ENCODE measurements at regions not wholly inside any gene's neighbourhood (a gene's known extent, or its start where the extent isn't known, plus 50 kb on each side); places are given as distances from the start of the nearest gene placed in this dataset.

DNA sequence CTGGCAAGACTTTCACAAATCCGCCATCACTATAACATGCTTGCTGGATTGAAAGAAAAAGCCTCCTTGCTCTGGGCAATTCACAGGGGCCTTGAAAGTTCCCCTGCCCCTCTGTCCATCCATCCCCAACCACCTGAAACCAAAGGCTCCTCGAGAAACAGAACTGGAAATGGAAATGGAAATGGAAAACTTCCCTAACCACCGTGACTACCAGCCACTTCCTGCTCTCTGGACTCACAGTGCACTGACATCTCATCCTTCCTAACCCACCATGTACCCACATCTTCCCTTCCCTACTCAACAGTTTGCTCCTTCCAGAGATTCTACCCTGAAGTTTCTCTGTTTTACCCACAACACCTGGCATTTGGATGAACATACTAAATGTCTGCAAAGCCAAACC, 603.6 kb upstream of the DIPK2B start:
- no peak for DNase-seq

DNA sequence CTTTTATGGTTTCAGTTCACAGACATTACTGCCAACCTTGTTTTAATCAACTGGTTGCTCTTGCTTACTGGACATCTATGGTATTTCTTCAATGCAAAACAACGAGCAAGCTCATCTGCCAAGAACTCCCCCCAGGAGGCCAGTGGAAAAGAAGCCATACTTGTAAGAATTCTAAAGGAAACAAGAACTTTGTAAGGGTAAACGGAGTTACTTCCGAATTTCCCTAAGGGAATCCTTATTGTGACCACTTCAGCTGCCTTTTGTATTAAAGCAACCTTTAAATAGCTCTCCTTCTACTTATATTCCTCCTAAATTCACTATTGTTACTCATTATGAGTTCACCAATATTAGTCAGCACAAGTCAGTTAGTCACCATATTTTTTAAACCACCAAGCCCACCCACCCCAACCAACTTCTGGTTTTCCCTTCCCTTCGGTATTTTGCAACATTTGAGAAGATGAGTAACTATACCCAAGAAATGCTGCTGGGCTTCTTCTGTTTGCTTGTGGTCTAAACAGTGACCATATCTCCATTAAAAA, 602.8 kb upstream of the DIPK2B start:
- peak; percentile 41 to 43 for DNase-seq

DNA sequence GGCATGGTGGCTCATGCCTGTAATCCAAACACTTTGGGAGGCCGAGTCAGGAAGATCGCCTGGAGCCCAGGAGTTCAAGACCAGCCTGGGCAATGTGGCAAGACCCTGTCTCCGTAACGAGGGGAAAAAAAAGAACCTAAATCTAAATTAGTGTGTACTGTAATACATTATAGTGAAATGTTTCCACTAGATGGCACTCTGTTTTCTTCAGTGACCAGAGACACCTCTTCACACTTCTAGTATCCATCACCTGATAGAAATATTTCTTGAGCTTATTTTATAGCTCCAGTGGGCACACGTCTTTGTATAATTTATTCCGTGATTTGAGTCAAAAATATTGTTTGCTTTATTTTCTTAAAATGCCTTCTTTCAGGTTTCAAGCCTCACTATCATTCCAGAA, 600.9 kb upstream of the DIPK2B start:
- DNase-seq: no peak

DNA sequence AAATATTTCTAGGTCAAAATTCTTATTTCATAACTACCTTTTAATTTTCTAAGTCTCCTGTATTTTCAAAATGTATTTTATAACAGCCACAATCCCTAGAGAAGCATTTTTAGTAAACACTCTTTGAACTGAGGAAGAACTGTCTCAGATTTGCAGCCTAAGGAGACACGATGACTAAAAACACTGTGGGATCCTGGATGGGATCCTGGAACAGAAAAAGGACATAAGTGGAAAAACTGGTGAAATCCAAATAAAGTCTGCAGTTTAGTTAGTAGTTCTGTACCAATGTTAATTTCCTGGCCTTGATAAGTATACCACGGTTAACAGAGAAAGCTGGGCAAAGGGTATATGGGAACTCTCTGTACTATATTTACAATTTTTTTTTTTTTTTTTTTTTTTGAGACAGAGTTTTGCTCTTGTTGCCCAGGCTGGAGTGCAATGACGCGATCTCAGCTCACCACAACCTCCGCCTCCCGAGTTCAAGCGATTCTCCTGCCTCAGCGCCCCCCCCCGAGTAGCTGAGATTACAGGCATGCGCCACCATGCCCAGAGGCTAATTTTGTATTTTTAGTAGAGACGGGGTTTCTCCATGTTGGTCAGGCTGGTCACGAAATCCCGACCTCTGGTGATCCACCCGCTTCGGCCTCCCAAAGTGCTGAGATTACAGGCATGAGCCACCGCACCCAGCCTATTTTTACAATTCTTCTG, 600.2 kb upstream of the DIPK2B start:
- DNase-seq: peak in 1 of 2 donors; percentile 27

DNA sequence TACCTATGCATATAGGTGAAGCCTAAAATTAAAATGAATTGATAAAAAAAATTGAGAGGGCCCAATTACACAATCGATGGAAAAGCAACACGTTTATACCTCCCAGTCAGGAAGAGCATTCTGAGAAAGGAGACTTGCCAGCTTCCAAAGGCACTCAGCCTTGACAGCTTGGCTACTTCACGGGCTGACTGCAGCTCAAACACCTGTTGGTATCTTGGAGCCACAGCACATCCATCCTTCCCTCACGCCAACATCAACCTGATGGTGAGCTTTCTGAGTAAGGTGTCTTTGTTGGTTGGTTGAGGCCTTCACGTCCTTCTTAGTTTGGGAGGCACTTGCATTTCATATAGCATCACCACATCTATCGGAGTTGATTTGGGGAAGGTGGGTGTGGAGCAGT, 598.9 kb upstream of the DIPK2B start:
- no peak for DNase-seq

DNA sequence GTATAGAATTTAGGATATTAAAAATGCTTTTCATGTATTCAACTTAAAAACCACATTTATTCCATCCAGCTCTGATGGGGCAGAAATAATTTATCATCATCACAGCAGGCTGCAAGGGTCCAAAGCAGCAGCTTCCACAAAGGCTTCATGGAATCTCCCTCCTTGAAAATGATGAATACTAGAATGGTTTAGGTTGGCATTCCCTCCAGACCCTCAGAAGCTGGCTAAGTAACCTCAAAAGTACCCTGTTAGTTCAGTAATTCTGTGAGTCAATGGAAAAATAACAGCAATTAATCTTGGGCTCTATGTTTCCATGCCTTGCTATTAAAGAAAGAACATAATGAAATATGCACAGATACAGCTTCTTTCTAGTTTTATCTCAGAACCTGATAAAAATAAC, 594.9 kb upstream of the DIPK2B start:
- DNase-seq: no peak

DNA sequence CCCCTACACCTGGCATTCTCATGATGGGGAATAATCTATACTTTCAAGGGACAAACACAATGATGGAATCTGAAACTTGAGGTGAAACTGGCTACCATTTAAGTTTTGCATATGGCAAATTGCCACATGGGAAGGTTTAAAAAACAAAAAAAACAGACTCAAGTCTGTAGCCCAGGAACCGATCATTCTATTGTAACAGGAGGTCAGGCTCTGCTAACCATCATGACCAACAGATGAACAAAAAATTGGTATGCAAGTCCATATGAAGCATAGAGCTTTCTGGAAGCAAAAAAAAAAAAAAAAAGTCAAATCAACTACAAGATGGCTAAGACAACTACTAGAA, 594.3 kb upstream of the DIPK2B start:
- no peak for DNase-seq

DNA sequence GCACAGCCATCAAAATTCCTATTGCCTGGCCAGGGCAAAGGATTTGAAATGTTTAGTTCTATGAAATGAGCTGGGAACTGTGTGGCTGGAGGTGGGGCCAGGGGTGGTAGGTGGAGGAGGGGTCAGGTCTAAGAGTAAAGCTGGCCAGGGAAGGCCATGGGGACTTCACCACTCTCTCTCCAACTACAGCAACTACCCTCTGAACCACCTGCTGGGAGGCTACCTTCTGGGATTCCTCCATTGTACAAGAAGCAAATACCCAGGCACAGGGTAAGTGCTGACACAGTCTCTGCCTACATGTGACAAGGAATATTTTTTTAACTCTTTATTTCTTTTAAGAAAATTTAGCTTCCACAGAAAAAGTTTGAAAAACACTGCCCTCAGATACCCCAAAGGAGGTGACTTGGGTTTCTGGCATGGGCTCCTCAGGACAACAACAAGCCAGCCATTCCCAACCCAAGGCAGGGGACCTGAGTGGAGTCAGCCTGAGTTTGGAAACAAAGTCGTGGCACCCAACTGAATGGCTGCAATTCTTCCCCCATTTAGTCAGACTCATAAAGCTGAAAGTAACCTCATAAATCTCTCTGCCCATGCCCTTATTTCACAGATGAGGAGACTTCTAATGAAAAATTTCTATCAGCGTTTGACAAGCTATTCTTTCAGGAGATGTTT, 593.8 kb upstream of the DIPK2B start:
- DNase-seq: no peak

DNA sequence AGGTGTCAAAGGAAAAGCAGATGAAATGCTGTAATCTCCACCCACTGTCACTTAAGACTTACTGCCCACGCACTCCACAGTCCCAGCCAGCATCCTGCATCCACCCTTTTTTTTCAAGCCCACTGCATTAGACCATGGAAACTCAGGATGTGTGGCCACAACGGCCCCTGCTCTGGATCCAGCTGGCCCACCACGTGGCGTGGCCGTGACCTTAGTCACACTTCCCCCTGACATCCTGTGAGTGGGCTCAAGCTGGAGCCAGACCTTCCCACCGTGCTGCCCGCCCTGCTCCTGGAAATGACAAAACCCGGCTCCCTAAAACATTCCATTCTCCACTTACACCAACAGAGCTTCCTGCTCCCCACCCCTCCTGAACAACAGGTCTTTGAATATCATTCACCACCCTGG, 588.3 kb upstream of the DIPK2B start:
- no peak for DNase-seq

DNA sequence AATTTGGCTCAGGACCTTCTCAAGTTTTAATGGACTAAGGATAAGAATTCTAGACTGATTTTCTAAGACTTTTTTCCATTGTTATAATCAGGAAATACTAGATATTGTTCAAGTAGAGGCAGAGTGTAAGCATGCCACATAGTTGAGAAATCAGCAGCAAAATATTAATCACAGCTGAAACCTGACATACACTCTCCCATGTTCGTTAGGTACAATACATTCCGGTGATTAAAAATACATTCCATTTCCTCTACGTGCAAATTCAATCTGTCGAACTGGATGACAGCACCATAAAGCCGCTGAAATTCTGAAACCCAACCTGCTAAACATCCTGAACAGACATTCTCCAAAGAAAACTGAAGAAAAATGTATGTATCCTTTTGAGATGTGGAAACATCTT, 587.6 kb upstream of the DIPK2B start:
- DNase-seq: no peak

DNA sequence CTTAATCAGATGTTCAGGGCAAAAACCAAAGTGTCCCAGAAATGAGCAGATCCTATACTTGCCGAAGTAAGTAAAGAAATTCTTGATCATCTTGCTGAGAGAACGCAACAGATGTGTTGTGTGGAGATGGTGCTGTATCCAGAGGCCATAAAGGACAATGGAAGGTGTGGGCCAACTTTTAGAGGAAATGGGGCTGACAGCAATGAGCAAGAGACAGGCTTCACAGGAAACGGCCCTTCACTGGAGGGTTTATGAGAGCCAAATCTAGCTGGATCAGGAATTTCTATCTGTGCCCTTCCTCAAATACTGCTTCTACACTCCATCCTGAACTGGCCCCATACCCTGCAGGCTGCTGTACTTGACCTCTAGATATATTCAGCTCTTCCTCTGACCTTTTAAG, 583.9 kb upstream of the DIPK2B start:
- no peak for DNase-seq

DNA sequence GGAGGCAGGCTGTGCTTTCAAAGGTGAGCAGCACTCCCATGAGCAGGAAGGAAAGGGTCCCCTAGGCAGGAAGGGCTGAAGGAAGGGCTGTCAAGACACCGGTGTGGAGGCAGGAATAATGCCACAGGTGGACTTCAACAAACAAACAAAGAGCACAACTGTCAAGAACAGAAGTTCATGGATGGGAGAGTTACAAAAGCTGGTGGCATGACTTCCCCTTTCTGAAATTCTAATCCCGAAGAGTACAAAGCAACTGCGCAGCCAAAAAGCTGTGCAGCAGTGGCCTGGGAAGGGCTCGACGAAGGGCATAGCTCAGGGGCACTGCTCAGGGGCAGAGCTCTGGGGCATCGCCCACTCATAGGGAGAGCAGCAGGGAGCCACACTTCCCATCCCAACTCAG, 582.3 kb upstream of the DIPK2B start:
- no peak for DNase-seq

DNA sequence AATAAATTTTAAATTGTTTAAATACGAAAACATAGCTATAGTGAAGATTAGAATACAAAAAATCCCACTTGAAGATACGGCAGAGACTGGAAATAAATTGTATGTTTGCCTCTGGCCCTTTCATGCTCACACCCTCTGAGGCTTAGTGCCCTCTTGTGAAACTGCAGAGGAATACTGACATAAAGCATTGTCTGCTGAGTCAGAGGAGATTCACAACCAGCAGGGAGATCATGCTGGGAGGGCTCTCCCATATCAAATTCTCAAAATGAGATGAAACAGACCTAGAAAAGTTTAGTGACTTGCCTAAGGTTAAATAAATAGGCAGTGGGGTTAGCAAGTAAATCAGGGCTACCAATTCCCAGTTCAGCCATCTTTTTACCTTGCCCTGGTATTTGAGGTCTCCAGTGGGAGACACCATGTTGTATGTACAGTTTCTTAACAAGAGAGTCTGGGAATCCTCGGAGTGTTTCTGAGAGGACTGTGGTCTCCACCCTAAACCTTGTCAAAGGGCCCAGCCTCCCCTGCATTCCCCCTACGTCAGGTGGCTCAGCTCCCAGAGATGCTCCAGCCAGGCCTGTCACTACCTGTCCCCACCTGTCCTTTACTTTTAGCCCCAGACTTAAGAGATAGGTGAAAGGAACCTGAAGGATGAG, 581.4 kb upstream of the DIPK2B start:
- no peak for DNase-seq

DNA sequence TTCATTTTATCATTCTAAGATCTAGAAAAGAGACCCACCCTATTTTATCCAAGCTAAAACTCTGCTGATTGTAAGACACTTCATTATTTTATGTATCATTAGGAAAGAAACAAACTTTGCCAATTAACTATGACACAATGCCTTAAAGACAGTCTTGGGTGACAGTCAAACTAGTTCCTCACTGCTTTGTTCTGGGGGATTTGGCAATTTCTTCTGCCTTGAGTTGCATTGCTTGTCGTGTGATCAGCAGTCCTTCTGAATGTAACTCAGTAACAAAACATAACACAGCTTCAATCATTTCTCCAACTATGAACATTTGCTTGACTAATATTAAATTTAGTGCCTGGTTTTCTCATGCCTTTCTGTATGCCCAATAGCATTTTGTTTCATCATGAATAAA, 577.9 kb upstream of the DIPK2B start:
- DNase-seq: no peak

DNA sequence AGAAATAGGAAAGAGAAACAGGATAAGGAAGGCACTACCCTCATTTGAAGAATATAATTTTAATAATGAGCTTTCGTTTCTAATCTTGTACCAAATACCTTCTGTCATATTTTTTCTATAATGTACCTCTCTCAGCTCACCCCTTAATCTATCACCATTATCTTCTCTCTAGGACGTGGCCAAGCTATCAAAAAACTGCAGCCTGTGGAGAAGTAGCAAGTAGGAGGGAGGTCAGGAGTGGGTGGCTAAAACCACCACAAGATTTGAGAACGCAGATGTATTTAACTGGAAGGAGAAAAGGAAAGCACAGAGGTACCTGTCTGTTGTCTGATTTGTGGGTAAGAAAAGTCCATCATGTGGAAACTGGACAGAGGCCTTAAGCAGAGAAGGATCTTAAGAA, 576.7 kb upstream of the DIPK2B start:
- DNase-seq: no peak

DNA sequence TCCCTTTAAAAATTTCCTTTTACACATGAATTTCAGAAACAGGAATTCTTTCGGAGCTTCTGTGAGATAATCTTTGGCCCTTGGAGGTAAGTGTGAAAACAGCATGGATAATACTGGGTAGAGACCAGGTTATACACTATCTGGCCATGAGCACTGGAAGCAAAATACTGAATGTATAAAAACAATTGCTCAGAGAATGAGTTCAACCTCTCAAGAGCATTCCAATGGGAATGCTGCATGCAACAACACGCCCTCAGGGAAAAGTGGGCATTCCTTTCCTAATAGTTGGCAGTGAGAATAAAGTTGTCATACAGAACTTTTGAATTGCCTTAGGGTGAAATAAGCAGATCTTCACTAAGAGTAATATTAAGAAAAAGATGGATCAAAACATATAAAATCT, 574.8 kb upstream of the DIPK2B start:
- no peak for DNase-seq

DNA sequence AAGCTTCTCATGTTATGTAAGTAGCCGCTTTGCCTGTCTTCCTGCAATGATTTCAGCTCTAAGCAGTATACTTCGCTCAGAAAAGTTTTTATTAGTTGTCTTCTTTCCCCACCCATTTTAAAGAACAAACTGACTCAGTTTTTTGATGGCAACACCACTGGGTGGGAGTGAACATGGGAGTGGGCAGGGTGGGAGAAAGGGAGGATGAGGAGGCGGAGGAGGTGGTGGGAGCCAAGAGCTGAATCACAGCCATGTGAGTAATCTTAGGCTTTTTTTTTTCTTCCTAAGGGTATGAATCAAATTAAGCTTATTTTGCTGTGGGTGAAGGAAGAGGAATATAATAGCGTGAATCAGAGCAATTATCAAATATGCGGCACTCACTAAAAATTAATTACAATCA, 574.3 kb upstream of the DIPK2B start:
- DNase-seq: peak; percentile 40 to 47

DNA sequence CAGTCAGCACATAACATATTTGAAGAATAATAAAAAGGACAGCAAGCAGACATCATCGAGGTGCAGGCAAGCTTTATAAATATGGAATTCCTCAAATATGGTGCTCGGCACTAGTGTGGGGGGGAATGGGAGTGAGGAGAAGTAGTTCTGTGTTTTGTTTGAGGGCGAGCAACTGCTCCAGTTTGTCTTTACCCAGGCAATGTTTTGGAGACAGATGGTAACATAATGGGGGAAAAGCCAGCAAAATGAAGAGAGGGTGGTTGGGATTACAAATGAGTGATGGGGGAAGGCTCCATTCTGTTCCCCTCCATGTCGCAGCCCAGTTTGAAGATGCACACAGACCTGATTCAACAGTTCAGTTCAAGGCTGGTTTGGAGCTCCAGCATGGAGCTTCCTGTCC, 572.9 kb upstream of the DIPK2B start:
- DNase-seq: no peak

DNA sequence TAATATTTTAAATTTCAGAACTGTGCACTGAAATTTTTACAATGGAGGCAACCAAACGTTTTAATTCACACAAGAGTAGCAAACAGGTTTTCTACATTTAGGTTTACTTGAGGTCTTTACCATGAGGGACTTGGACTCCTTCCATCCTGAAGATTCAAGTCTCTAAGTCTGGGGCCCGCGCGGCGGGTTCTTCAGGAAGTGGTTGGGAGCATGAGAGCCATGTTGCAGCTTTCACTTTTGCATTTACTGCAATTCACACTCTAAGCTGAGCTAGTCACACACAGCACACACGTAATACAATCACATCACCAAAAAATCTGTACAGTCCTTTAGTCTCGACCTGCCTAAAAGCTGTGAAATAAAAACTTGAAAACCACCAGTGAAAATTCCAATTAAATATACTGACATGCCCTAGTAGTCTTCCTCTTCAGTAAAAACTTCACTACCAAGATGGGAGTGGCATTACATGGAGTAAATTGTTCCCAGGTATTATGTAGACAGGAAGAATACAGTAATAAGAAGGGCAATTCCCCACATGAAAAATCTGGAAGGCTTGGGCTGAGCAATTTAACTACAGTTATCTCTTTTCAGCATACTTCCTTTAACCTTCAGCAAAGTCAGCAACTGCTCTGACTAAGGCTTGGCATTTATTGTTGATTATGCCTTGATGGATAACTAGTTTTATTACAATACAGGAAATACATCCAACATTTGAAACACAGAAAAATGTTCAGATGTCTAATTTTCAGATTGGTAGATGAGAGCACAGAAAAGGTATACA, 571.1 kb upstream of the DIPK2B start:
- peak; percentile 35 to 48 for DNase-seq

DNA sequence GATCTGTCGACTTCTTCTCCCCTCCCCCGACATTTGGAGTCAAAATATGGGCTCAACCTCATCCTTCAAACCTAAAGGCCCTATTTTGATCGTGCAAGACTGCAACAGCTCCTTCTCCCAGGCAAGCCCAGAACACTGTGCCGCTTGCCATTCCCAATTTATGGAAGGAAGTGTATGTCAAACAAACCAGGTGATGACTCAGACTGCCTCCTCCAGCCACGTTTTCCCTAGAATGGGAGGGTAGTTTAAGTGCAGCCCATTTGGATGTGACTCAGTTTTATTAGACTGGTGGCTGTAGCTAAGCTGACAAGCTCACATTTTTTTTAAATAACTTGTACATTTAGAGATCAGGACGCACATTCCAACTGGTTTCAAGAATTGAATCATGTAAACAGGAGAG, 570.4 kb upstream of the DIPK2B start:
- peak in 1 of 2 donors; percentile 10 for DNase-seq

DNA sequence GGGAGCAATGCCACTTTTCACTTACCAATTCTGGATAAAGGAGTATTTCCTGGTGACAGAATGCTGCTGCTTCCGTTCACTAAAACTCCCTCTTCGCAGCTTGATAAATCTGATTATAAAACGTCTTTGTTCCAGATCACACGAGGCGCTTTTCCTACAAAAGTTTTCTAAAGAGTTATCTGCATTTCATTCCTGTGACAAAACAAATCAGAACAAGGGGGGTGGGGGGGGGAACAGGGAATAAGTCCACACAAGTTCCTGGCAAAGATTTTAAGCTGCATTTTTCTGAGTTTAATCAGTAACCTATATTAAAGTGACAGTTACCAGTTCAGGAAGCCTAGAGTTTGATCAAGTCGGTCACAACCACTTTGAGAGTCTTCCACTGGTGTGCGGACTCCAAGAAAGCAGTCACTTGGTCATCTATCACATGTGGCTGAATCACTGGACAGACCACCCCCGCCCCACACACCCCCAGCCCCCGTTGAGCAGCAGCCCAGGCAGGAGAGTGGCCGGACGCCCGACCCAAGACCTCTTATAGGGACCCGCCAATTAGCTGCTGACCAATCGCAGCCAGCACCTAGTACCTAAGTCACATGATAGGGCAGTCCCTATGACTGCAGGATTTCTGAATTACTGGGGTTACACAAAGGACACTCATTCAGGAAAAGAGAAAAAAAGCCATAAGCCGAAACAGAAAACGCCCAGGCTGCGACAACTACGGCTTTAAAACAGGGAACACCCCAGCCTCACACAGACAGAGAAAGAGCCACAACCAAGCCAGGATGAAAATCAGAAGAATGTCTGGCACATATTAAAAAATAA, 569.3 kb upstream of the DIPK2B start:
- DNase-seq: peak; percentile 34 to 45

DNA sequence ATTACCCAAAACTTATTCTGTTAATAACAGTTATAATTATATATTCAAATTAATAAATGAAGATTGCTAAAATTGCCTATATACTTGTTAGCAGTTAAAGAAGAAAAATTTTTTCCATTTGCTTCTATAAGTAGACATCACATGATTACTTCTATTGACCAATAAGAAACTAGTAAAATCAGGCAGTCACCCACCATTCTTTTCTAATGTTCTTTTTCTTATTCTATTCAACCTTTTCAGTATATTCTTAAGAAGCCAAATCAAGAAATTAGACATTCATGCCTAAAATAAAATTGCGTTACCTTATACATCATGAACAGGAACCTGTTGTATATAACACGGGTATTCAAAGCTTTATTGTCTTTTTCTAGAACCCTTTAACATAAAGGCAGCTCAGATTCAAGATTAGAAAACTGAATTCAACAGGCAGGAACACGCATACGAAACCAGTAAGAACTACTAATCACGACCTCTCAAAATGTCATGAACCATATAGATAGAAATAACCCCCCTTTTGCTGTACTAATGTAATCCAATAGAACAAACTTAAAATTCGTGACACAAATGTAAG, 568.1 kb upstream of the DIPK2B start:
- no peak for DNase-seq
